Retinal pigment epithelial cell (primary cell): ENCODE measurements at regions not wholly inside any gene's neighbourhood (a gene's known extent, or its start where the extent isn't known, plus 50 kb on each side); places are given as distances from the start of the nearest gene placed in this dataset.
"Not testable (repeated sequence)": the region's sequence is repeated elsewhere in the genome, so short reads cannot be mapped to it uniquely, and the experiment has no call there.

ENCODE experiments used
- DNase-seq: peaks from one replicate; pipeline ENCODE4 v3.0.0-alpha.2; 2010; ENCODE audit warnings: low read depth
- H3K4me3 ChIP-seq: 2 replicates; pipeline ENCODE4 v1.5.1; 2011; ENCODE audit warnings: mild to moderate bottlenecking, low read length, control low read depth, moderate library complexity
- TF ChIP-seq, protein P1 (sequence below): conservative IDR thresholded peaks from 2 replicates; pipeline ENCODE4 v1.5.1; 2011; ENCODE audit warnings: low read depth, low read length, control low read depth, inconsistent platforms

DNA sequence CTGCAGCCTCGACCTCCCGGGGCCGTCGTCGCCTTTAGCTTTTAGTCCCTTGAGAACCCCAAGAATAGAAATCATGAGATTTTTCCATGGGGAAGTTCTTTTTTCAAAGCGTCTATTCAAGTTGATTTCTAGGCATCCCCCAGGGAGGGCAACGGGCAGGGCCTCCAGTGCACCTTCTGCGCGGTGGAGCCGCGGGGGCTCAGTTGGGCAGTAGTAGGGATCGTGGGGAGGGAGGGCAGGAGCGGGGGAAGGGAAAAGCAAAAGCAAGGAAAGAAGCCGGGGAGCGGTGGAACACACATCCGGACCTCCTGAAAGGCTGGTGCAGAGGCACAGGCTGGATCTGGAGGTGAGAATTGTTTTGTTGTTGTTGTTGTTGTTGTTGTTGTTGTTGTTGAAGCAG, 103.4 kb downstream of the PPIAL4G start:
- DNase-seq, result no peak
- H3K4me3 ChIP-seq, result no peak overlapping the region
- TF ChIP-seq, protein P1, sequence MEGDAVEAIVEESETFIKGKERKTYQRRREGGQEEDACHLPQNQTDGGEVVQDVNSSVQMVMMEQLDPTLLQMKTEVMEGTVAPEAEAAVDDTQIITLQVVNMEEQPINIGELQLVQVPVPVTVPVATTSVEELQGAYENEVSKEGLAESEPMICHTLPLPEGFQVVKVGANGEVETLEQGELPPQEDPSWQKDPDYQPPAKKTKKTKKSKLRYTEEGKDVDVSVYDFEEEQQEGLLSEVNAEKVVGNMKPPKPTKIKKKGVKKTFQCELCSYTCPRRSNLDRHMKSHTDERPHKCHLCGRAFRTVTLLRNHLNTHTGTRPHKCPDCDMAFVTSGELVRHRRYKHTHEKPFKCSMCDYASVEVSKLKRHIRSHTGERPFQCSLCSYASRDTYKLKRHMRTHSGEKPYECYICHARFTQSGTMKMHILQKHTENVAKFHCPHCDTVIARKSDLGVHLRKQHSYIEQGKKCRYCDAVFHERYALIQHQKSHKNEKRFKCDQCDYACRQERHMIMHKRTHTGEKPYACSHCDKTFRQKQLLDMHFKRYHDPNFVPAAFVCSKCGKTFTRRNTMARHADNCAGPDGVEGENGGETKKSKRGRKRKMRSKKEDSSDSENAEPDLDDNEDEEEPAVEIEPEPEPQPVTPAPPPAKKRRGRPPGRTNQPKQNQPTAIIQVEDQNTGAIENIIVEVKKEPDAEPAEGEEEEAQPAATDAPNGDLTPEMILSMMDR, result no peak

GRCh38 chr1:148379170-148379500, 104.0 kb downstream of the PPIAL4G start:
- no peak for DNase-seq
- TF ChIP-seq, protein P1, result no peak
- no peak overlapping the region for H3K4me3 ChIP-seq

DNA sequence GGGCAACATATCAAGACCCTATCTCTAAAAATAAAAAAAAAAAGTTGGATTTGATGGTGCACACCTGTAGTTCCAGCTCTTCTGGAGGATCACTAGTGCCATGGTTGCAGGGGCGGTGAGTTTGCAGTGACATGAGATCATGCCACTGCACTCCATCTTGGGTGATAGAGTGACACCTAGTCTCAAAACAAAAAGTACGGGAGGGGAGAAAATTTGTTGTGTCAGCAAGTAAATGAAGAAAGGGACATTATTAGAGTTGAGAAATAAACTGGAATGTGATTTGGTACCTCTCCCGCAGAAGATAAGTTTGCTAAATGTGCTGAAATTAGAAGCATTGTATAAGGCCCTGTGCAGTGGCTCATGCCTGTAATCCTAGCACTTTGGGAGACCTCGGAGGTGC, 105.1 kb downstream of the PPIAL4G start:
- H3K4me3 ChIP-seq, DNase-seq: not testable (repeated sequence)

DNA sequence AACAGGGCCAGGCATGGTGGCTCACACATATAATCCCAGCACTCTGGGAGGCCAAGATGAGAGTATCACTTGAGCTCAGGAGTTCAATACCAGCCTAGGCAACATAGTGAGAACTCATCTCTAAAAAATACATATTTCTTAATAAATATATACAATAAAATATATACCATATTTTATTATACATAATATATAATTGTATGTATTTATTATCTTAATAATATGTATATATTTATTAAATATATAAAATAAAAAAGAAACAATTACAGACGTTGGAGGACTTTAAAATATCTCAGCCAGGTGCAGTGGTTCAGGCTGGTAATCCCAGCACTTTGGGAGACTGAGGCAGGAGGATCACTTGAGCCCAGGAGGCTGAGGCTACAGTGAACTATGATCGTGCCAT, 106.1 kb downstream of the PPIAL4G start:
- not testable (repeated sequence) for H3K4me3 ChIP-seq, DNase-seq

GRCh38 chr1:148374101-148374500, 109.0 kb downstream of the PPIAL4G start:
- TF ChIP-seq, protein P1, result no peak
- H3K4me3 ChIP-seq, result no peak overlapping the region
- DNase-seq, result no peak

- TF ChIP-seq, protein P1, result no peak
- no peak overlapping the region for H3K4me3 ChIP-seq
- DNase-seq, result no peak
These were observed 109.7 kb downstream of the PPIAL4G start for GRCh38 chr1:148373192-148373925.

DNA sequence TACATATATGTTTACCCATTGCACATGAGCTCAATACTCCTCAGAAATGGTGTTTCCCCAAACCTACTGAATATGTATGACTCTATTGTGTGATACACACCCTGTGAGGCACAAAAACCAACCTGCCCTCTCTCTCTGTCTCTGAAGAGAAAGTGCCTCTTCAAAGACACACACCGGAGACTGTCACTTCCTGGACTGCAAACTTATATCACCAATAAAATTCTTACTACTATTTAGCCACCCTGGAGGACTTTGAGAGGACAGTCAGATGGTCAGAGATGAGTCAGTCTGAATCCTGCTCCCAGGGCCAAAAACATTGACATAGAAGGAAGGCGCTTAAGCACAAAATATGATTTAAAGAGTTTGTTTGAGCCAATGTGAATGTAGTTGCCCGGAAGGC, 110.4 kb downstream of the PPIAL4G start:
- TF ChIP-seq, protein P1, result no peak
- no peak for DNase-seq
- no peak overlapping the region for H3K4me3 ChIP-seq

GRCh38 chr1:148372051-148372726, 110.9 kb downstream of the PPIAL4G start:
- not testable (repeated sequence) for H3K4me3 ChIP-seq, DNase-seq
